Muscle of leg (tissue), 3 donors: ENCODE measurements at regions not wholly inside any gene's neighbourhood (a gene's known extent, or its start where the extent isn't known, plus 50 kb on each side); places are given as distances from the start of the nearest gene placed in this dataset.

Experiments
- DNase-seq: peaks from one replicate; pipeline ENCODE4 v3.0.0; 2013
- H3K27ac ChIP-seq: one replicate; pipeline ENCODE4 v1.5.1; 2013; ENCODE audit warnings: mild to moderate bottlenecking, low read length, control low read depth
- H3K27me3 ChIP-seq: one replicate; pipeline ENCODE4 v1.6.1; 2013; ENCODE audit warnings: low read length; ENCODE audit not compliant: control insufficient read depth, insufficient read depth
- H3K36me3 ChIP-seq: one replicate; pipeline ENCODE4 v1.6.1; 2013; ENCODE audit warnings: low read length; ENCODE audit not compliant: control insufficient read depth, insufficient read depth
- H3K4me1 ChIP-seq: one replicate; pipeline ENCODE4 v1.6.1; 2013; ENCODE audit warnings: low read length; ENCODE audit not compliant: control insufficient read depth, insufficient read depth
- H3K4me3 ChIP-seq: one replicate; pipeline ENCODE4 v1.5.1; 2013; ENCODE audit warnings: low read length, control low read depth
- H3K9me3 ChIP-seq: replicated peaks from 2 replicates; pipeline ENCODE4 v1.6.1; 2013; ENCODE audit warnings: low read depth, low read length; ENCODE audit not compliant: control insufficient read depth
- WGBS: methylation state at CpG from one replicate; pipeline ENCODE4 v1.1.5; 2013; ENCODE audit warnings: missing lambda C conversion rate; ENCODE audit not compliant: insufficient coverage; 5-methylcytosine and 5-hydroxymethylcytosine counted together

DNA sequence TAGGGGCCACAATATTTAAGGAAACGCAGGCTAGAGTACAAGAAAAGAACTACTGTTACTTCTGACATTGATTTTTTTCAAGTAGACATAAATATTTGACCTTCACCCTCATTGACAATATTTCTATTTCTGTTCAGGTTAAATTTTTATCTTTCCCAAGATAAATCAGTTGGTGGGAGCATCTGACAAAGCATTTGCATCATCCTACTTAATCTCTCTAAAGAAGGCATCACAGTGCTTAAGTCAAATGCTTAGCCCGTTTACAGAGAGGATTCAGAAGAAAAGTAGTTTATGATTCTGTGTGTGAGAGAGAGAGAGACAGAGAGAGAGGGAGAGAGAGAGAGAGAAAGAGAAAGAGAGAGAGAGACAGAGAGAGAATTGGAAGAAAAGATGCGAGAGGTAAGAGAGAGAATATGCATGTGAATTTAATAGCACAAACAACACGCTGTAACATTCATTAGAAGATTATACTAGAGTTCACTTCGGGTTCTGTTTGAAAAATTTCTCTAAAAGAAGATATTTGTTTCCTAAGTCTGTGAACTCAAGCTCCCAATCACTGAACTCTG, 1093.3 kb upstream of the CDH6 start:
- Histone ChIP-seq H3K9me3 (no peaks in the 10 kb centered on the region), H3K4me3 (no peak overlapping the region), H3K27me3 (no peaks in the 10 kb centered on the region), H3K27ac (no peak overlapping the region), H3K36me3 (no peaks in the 10 kb centered on the region), H3K4me1 (no peaks in the 10 kb centered on the region)
- no CpG with 5 or more reads among the region's 5 CpGs for WGBS
- no peak for DNase-seq

DNA sequence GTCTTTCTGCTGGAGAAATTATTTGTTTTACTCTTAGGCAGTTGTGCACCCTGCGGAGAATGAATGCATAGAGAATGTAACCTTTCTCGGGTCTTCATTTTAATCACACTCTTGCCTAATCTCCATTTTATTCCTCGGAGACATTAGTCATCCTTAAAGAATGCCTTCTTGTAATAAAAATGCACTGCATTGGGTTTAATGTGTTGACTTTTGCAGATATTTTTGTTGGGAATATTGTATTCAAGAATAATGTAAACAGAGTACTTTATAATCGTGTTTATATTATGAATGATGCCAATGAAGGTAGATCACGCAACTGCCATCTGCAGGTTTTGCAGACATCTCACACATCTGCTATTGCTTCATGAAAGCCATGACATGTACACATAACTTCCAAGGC, 1093.9 kb upstream of the CDH6 start:
- Histone ChIP-seq H3K4me1 (no peaks in the 10 kb centered on the region), H3K36me3 (no peaks in the 10 kb centered on the region), H3K9me3 (no peaks in the 10 kb centered on the region), H3K4me3 (no peak overlapping the region), H3K27me3 (no peaks in the 10 kb centered on the region), H3K27ac (no peak overlapping the region)
- no CpG with 5 or more reads among the region's 5 CpGs for WGBS
- no peak for DNase-seq

DNA sequence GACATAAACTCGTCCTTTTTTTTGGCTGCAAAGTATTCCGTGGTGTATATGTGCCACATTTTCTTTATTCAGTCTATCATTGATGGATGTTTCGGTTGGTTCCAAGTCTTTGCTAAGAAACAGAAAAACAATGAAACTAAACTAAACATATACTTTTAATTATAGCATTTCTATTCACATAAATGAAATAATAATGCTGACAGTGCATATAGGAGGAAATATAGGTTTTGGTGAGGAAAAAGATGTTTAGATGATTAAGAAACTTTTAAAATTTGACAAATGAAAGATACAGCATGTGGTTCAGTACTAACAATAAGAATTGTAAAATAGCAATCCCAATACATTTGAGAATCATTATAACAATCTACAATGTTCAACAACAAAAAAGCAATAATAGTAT, 1094.5 kb upstream of the CDH6 start:
- no peaks in the 10 kb centered on the region for H3K36me3 ChIP-seq
- H3K27me3 ChIP-seq, result no peaks in the 10 kb centered on the region
- no peaks in the 10 kb centered on the region for H3K4me1 ChIP-seq
- no CpG with 5 or more reads among the region's 3 CpGs for WGBS
- no peaks in the 10 kb centered on the region for H3K9me3 ChIP-seq
- no peak for DNase-seq
- no peak overlapping the region for H3K4me3 ChIP-seq
- no peak overlapping the region for H3K27ac ChIP-seq

DNA sequence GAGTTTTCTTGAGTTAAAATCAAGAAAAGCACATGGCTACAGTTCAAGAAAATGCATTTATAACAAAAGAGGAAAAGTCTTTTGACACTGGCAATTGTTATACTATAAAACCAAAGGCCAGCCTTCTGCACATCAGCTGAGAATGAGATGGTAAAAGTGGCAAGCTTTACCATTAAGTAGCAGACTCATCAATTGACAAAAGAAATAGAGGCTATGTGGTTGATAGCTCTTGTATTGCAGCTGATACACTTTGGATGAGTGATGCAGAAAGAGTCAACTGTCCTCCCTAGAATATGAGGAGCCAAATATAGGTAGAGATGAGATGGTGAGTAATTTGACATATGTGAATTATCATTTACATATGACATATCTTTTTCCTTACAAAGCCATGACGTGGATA, 1100.9 kb upstream of the CDH6 start:
- no CpG with 5 or more reads among the region's 1 CpG for WGBS
- Histone ChIP-seq H3K9me3 (no peaks in the 10 kb centered on the region), H3K36me3 (no peaks in the 10 kb centered on the region), H3K4me3 (no peak overlapping the region), H3K27me3 (no peaks in the 10 kb centered on the region), H3K27ac (no peak overlapping the region), H3K4me1 (no peaks in the 10 kb centered on the region)
- no peak for DNase-seq

DNA sequence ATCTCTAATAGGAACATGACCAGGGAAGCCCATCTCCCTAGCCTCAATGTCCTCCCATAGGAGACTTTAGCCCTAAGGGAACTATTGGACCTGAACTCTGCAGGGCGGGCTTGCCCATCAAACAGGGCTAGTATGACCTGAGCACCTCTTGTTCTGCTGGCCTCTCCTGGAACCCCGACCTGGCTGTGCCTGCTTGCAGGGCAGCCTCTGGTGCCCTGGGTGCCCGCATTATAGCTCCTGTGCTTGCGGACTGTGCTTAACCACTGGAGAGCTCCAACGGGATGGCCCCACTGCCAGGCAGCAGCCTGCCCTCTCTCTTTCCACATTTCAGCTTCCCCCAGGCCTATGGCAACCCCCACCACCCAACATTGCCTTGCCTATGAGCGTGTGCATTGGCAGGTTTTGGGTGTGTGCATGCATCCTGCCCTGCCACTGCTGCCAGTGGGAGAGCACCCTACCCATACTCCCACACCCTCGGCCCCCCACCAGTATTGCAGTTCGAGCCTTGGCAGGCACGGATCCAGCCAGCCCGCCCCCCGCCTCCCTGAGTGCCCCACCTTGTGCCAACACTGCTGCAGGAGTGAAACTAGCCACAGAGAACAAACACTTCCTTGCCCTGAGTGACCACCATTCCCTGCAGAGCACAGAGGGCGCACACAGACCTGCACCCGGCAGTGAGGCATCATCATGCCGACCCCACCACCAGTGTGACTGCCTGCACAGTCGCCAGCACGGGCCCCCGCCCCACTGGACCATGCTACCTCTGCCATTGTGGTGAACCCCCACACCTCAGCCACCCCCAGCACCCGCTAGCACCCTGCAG, 1123.8 kb upstream of the CDH6 start:
- Histone ChIP-seq H3K27me3 (no peaks in the 10 kb centered on the region), H3K27ac (no peak overlapping the region), H3K9me3 (peaks cover 5% of the 10 kb centered on the region), H3K4me1 (no peaks in the 10 kb centered on the region), H3K36me3 (no peaks in the 10 kb centered on the region), H3K4me3 (no peak overlapping the region)
- 82% methylated on average over 17 of the region's 18 CpGs for WGBS
- DNase-seq, result no peak

DNA sequence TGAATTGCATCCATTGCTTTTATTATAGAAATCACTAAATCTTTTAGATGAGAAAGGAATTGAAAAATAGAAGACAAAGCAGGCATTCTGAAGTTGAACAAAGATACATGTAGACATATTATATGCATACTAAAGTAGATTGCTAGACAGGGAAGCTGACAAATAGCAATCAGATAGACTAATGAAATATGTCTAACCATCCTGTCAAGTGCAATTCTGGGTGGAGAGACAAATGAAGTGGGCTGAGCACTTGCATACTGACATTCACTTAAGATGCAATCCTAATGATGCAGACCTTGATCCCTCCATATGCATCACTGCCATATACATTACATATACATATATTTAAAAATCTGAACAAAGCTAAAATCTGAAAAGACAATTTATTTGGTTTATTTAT, 1130.0 kb upstream of the CDH6 start:
- Histone ChIP-seq H3K4me3 (no peak overlapping the region), H3K36me3 (no peaks in the 10 kb centered on the region), H3K27me3 (no peaks in the 10 kb centered on the region), H3K4me1 (no peaks in the 10 kb centered on the region), H3K9me3 (no peaks in the 10 kb centered on the region), H3K27ac (no peak overlapping the region)
- DNase-seq, result no peak

DNA sequence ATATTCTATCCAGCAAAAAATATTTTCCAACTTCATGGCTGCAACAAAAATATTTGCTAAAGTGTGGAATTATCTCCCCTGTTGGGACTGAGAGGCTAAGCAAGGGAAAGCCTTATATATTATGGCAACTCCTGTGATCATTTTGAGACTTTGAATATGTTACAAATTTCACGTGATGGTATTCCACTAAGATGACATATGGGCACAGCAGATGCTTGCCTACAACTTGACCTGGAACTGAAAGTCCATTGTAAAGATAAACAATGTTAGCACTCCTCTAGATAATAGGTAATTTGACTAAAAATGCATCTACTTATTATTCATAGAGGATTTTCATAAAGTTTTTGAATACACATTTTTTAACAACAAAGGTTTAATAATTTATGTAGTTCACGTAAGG, 1141.5 kb upstream of the CDH6 start:
- Histone ChIP-seq H3K27me3 (no peaks in the 10 kb centered on the region), H3K36me3 (no peaks in the 10 kb centered on the region), H3K4me3 (no peak overlapping the region), H3K27ac (no peak overlapping the region), H3K4me1 (no peaks in the 10 kb centered on the region), H3K9me3 (peaks cover 3% of the 10 kb centered on the region)
- no CpG with 5 or more reads among the region's 2 CpGs for WGBS
- DNase-seq, result no peak

DNA sequence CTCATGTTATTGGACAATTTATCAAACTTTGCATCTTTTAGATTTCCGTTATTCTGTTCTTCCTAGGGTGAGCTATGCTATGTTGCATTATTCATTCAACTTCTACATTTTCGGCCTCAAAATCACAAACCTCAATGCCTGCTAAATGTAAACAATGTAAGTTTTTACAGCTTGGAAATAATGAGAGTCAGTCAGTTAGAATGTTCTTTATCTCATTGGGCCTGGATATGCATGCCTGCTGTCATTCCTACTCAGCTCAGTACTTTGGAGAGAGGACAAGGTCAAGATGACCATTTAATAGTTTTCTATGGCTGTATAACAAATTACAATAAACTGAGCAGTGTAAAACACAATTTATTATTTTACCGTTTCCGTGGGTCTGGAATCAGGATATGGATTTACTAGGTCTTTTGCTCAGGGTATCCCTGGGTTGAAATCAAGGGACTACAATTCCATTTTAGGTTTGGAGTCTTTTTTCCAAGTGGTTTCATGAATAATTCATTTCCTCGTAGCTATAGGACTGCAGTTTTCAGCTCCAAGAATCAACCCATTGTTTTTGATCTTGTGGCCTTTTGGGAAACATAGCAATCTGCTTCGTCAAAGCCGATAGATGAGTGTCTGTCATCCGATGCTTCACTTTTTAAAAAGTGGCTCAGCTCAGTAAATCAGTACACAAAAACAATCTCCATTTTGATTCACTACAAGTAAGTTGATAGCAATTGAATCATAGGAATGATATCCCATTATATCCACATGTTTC, 1143.2 kb upstream of the CDH6 start:
- Histone ChIP-seq H3K9me3 (peaks cover under 1% of the 10 kb centered on the region), H3K4me1 (no peaks in the 10 kb centered on the region), H3K36me3 (no peaks in the 10 kb centered on the region), H3K4me3 (no peak overlapping the region), H3K27me3 (no peaks in the 10 kb centered on the region), H3K27ac (no peak overlapping the region)
- no CpG with 5 or more reads among the region's 8 CpGs for WGBS
- DNase-seq, result no peak

DNA sequence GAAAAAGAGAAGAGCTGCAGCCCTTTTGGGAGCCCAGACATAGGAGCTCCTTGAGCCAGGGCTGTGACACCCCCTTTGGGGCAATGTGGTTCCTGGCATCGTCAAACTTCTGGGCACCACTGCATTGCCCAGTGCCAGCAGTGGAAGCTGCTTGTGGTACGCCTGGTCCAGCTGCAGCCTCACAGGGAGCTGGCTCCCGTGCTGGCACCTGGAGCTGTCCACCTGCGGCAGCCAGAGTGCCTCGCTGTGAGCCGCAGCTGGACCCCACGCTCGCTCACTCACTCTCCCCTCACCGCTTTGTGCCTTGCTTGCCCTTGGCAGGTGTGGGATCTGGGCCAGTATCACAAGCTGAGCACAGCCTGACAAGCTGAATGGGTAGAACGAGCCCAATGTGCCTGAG, 1150.8 kb upstream of the CDH6 start:
- H3K36me3 ChIP-seq, result no peaks in the 10 kb centered on the region
- no peak for DNase-seq
- no peaks in the 10 kb centered on the region for H3K4me1 ChIP-seq
- no peak overlapping the region for H3K27ac ChIP-seq
- no peaks in the 10 kb centered on the region for H3K9me3 ChIP-seq
- 78% methylated on average over 9 of the region's 10 CpGs for WGBS
- no peaks in the 10 kb centered on the region for H3K27me3 ChIP-seq
- no peak overlapping the region for H3K4me3 ChIP-seq

DNA sequence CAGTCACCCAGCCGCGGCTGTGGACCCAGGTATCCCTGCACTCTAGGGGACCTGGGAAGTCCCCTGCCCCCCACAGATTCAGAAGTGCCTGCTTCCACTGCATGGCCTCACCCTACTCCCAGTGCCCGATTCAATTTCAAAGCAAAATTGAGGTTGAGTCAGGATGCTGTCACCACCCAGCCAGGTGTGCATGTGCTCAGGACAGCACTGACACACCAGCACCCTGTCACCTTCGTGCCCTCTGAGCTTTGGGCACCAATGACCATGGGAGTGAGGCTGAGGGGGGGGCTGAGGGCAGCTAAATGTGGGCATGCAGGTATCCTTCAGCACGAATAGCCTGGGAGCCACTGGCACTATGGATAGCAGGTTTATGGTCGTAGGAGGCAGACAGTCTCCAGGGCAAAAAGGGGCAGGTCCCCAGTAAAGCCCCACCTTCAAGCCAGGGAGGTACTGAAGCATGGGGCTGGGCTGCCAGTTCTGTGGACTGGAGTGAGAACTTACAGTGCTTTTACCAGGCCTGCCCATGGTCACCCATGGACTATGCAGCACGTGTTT, 1151.6 kb upstream of the CDH6 start:
- Histone ChIP-seq H3K4me1 (no peaks in the 10 kb centered on the region), H3K27ac (no peak overlapping the region), H3K36me3 (no peaks in the 10 kb centered on the region), H3K4me3 (no peak overlapping the region), H3K27me3 (no peaks in the 10 kb centered on the region), H3K9me3 (no peaks in the 10 kb centered on the region)
- no peak for DNase-seq
- WGBS, result 64% methylated on average over 7 of the region's 7 CpGs
